Kidney epithelial cell (primary cell): ENCODE measurements at regions not wholly inside any gene's neighbourhood (a gene's known extent, or its start where the extent isn't known, plus 50 kb on each side); places are given as distances from the start of the nearest gene placed in this dataset.

ENCODE experiments used
- DNase-seq: peaks from one replicate; pipeline ENCODE4 v3.0.0-alpha.2; 2010; ENCODE audit warnings: low read depth
- H3K27me3 ChIP-seq: 2 replicates; pipeline ENCODE4 v1.6.0; 2011; ENCODE audit warnings: low read length; ENCODE audit not compliant: control insufficient read depth, insufficient read depth
- H3K36me3 ChIP-seq: 2 replicates; pipeline ENCODE4 v1.5.1; 2011; ENCODE audit warnings: low read length; ENCODE audit not compliant: control insufficient read depth, insufficient read depth
- H3K4me3 ChIP-seq: 2 replicates; pipeline ENCODE4 v1.5.1; 2011; ENCODE audit warnings: low read depth, mild to moderate bottlenecking, control low read depth, low read length
- TF ChIP-seq, protein P1 (sequence below): IDR thresholded peaks from 2 replicates; pipeline ENCODE4 v1.5.1; 2011; ENCODE audit warnings: mild to moderate bottlenecking, moderate library complexity, low read length, control low read depth, inconsistent platforms; ENCODE audit not compliant: insufficient read depth, poor library complexity, severe bottlenecking

DNA sequence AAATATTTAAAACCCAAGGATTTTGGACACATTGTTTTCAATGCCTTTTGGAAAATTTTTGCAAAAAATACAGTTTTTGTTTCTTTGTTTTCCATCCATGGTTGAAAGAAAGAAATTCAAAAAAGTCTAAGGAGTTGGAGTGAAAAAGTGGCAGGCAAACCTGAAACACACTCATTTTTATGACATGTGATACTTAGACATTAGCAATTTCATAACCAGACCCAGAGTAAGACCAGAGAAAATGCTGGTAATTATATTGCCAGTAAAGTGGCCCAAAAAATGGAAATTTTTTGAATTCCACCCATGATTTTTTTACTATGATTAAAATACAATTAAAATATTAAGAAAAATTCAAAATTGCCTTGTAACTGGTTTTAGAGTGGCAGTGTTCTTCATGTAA lies 128.2 kb downstream of the SLC17A6 start:
- no peaks in the 10 kb centered on the region for H3K27me3 ChIP-seq
- H3K36me3 ChIP-seq, result no peaks in the 10 kb centered on the region
- TF ChIP-seq, protein P1, sequence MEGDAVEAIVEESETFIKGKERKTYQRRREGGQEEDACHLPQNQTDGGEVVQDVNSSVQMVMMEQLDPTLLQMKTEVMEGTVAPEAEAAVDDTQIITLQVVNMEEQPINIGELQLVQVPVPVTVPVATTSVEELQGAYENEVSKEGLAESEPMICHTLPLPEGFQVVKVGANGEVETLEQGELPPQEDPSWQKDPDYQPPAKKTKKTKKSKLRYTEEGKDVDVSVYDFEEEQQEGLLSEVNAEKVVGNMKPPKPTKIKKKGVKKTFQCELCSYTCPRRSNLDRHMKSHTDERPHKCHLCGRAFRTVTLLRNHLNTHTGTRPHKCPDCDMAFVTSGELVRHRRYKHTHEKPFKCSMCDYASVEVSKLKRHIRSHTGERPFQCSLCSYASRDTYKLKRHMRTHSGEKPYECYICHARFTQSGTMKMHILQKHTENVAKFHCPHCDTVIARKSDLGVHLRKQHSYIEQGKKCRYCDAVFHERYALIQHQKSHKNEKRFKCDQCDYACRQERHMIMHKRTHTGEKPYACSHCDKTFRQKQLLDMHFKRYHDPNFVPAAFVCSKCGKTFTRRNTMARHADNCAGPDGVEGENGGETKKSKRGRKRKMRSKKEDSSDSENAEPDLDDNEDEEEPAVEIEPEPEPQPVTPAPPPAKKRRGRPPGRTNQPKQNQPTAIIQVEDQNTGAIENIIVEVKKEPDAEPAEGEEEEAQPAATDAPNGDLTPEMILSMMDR, result no peak
- H3K4me3 ChIP-seq, result no peak overlapping the region
- no peak for DNase-seq

DNA sequence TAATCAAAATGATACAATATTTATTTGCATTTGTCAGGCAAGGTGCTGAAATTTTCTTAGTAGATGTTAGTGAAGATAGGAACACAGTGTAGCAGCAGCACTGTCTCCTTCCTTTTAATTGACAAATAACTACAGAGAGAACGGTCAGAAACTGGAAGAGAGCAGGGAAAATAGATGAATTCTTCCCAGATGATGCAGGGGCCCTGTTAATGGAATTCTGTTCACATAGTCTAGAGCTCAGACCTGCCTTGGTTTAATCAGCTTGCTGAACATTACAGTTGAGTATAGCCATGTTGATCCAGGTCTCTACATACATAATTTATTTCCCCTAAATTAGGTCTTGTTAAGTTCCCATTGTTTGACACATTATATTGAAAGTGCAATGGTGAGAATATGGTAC lies 127.4 kb downstream of the SLC17A6 start:
- Histone ChIP-seq H3K4me3 (no peak overlapping the region), H3K27me3 (no peaks in the 10 kb centered on the region), H3K36me3 (no peaks in the 10 kb centered on the region)
- TF ChIP-seq, protein P1, result no peak
- DNase-seq, result no peak

DNA sequence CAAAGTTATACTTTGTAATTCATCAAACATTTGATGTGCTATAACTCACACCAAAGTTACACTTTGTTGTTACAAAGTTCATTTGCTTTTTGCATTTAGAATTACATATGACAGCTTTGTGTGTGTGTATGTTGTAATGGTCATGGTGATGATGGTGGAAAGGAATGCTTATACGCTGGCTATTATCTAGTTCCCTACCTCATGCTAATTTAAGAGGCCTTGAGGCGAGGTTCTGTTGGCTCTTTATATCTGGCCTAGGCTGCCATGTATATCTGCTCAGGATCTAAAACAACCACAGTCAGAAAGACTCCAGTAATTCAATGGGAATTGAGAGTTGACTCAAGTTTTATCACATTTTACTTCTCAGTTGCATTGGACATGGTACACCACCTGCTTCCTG lies 123.4 kb downstream of the SLC17A6 start:
- no peak overlapping the region for H3K4me3 ChIP-seq
- DNase-seq, result no peak
- H3K36me3 ChIP-seq, result no peaks in the 10 kb centered on the region
- no peaks in the 10 kb centered on the region for H3K27me3 ChIP-seq
- TF ChIP-seq, protein P1, result no peak

DNA sequence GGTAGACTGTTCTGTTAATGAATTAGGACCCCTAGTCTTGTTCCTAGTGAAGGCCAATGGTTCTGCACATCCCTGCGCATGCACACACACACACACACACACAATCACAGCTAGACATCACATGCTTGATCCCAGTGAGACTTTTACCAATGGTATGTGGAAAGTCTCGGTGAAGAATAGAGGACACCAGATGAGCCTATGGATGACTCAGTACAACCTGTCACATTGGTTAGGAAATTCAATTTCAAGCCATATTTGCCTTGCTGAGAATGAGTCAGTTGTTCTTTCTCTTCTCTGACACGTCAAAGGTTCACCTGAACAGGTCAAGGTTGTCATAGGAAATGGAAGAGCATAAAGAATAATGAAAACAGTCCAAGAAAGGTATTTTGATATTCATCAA lies 122.0 kb downstream of the SLC17A6 start:
- TF ChIP-seq, protein P1, result no peak
- DNase-seq, result no peak
- no peaks in the 10 kb centered on the region for H3K36me3 ChIP-seq

DNA sequence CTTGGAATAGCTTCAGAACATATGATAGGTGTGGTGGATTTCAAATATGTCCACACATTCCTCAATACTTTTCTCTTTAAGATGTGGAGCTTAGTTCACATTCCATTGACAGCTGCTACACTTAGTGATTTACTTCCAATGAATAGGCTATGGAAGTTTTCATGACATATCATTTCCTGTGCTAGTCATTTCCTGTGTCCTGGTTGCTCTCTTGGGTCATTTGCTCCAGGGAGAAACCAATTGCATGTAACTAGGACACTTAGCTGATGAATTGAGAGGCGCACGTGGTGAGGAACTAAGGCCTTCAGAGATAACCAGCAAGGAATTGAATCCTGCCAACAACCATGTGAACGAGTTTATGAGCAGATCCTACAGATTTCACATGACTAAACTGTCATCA lies 120.9 kb downstream of the SLC17A6 start:
- TF ChIP-seq, protein P1, result no peak
- no peaks in the 10 kb centered on the region for H3K36me3 ChIP-seq
- no peaks in the 10 kb centered on the region for H3K27me3 ChIP-seq
- peak; percentile 4 for DNase-seq
- H3K4me3 ChIP-seq, result no peak overlapping the region

More for the DNA sequence above, 122.0 kb downstream of the SLC17A6 start:
- Histone ChIP-seq H3K27me3 (no peaks in the 10 kb centered on the region), H3K4me3 (no peak overlapping the region)

DNA sequence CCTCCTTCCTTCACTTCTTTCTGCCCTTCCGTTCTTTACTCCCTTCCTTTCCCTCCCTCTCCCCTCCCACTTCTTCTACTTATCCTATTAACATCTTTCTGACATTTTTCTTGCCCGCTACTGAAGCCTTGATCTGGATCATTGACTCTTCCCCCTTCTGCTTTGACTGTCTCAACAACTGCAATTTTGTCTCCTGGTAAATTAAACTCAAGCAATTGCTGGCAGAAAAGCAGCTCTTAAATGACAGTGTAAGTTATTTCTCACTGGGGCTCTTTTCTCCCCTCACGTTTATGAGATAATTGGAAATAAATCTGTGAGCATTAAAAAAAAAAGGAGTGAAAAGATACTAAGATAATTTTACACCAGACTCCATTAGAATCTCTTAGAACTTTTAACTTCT lies 120.0 kb downstream of the SLC17A6 start:
- no peak for DNase-seq

More for the DNA sequence above, 120.0 kb downstream of the SLC17A6 start:
- H3K36me3 ChIP-seq, result no peaks in the 10 kb centered on the region
- no peak overlapping the region for H3K4me3 ChIP-seq
- TF ChIP-seq, protein P1, result no peak
- no peaks in the 10 kb centered on the region for H3K27me3 ChIP-seq
